GM23338 (cell line): ENCODE measurements at regions not wholly inside any gene's neighbourhood (a gene's known extent, or its start where the extent isn't known, plus 50 kb on each side); places are given as distances from the start of the nearest gene placed in this dataset.

Experiments used
- ATAC-seq: fragments of 200-7000 bp; cut with Tn5 transposase; 3 replicates; pipeline ENCODE4 v1.9.1; 2020
- DNase-seq: peaks from one replicate; pipeline ENCODE4 v3.0.0-alpha.2; 2015; ENCODE audit warnings: low spot score
- H2AFZ ChIP-seq: fragments of 200-600 bp; sonication (generic); 2 replicates; pipeline ENCODE4 v1.8.0; 2016; ENCODE audit warnings: antibody characterized with exemption, mild to moderate bottlenecking, moderate library complexity
- H3F3A ChIP-seq: fragments of 200-600 bp; sonication (generic); replicated peaks from 2 replicates; pipeline ENCODE4 v1.8.0; 2017; ENCODE audit warnings: antibody characterized with exemption, mixed run types, low read depth
- H3K27ac ChIP-seq: fragments of 200-600 bp; sonication (generic); 2 replicates; pipeline ENCODE4 v1.6.1; 2016; ENCODE audit warnings: low read depth
- H3K27me3 ChIP-seq: fragments of 200-600 bp; sonication (generic); 2 replicates; pipeline ENCODE4 v1.8.0; 2016; ENCODE audit warnings: mild to moderate bottlenecking, mixed run types, moderate library complexity; ENCODE audit not compliant: insufficient read depth
- H3K36me3 ChIP-seq: fragments of 200-600 bp; sonication (generic); 2 replicates; pipeline ENCODE4 v1.8.0; 2016; ENCODE audit warnings: mild to moderate bottlenecking; ENCODE audit not compliant: insufficient read depth
- H3K4me1 ChIP-seq: fragments of 200-600 bp; sonication (generic); 2 replicates; pipeline ENCODE4 v1.8.0; 2016; ENCODE audit warnings: mild to moderate bottlenecking, moderate library complexity; ENCODE audit not compliant: insufficient read depth
- H3K4me2 ChIP-seq: fragments of 200-600 bp; sonication (generic); 2 replicates; pipeline ENCODE4 v1.7.1; 2017; ENCODE audit warnings: mixed run types
- H3K4me3 ChIP-seq: fragments of 200-600 bp; sonication (generic); 2 replicates; pipeline ENCODE4 v1.6.1; 2016; ENCODE audit warnings: mixed run types
- H3K79me2 ChIP-seq: fragments of 200-600 bp; sonication (generic); replicated peaks from 2 replicates; pipeline ENCODE4 v1.8.0; 2017; ENCODE audit warnings: mild to moderate bottlenecking; ENCODE audit not compliant: insufficient read depth
- H3K9me2 ChIP-seq: fragments of 200-600 bp; sonication (generic); 2 replicates; pipeline ENCODE4 v1.8.0; 2017; ENCODE audit not compliant: insufficient read depth
- H4K20me1 ChIP-seq: fragments of 200-600 bp; sonication (generic); replicated peaks from 2 replicates; pipeline ENCODE4 v1.8.0; 2017; ENCODE audit warnings: mild to moderate bottlenecking; ENCODE audit not compliant: insufficient read depth
- H3K27ac Mint-ChIP-seq: 2 replicates; pipeline ENCODE4 v1.8.0; 2020; ENCODE audit warnings: inconsistent platforms, mild to moderate bottlenecking, moderate library complexity, mixed read lengths
- H3K27me3 Mint-ChIP-seq: 3 replicates; pipeline ENCODE4 v1.8.0; 2022; ENCODE audit warnings: low read depth, mild to moderate bottlenecking, moderate library complexity, mixed read lengths, inconsistent platforms; ENCODE audit not compliant: insufficient read depth, poor library complexity
- H3K36me3 Mint-ChIP-seq: 3 replicates; pipeline ENCODE4 v1.8.0; 2021; ENCODE audit warnings: low read depth, mild to moderate bottlenecking, inconsistent platforms, moderate library complexity, mixed read lengths
- H3K4me1 Mint-ChIP-seq: 3 replicates; pipeline ENCODE4 v1.8.0; 2020; ENCODE audit warnings: mild to moderate bottlenecking, inconsistent platforms, mixed read lengths
- H3K4me3 Mint-ChIP-seq: 3 replicates; pipeline ENCODE4 v1.8.0; 2021; ENCODE audit warnings: moderate library complexity, mild to moderate bottlenecking, inconsistent platforms, mixed read lengths
- H3K9me3 Mint-ChIP-seq: 3 replicates; pipeline ENCODE4 v1.8.0; 2020; ENCODE audit warnings: moderate library complexity, mild to moderate bottlenecking, inconsistent platforms, mixed read lengths
- CREB1 ChIP-seq: fragments of 250-450 bp; sonication (Bioruptor Pico); IDR thresholded peaks from 2 replicates; pipeline ENCODE4 v1.5.0; 2020; ENCODE audit warnings: low read depth, mild to moderate bottlenecking, moderate library complexity
- ETS1 ChIP-seq: IDR thresholded peaks from 2 replicates; pipeline ENCODE4 v1.6.1; 2016; ENCODE audit warnings: antibody characterized with exemption
- EZH2phosphoT487 ChIP-seq: fragments of 200-600 bp; sonication (generic); IDR thresholded peaks from one replicate; pipeline ENCODE4 v1.8.1; 2018; ENCODE audit warnings: antibody characterized with exemption; ENCODE audit not compliant: unreplicated experiment
- JUNB ChIP-seq: IDR thresholded peaks from one replicate; pipeline ENCODE4 v1.6.1; 2016; ENCODE audit warnings: antibody characterized with exemption; ENCODE audit not compliant: unreplicated experiment
- NANOG ChIP-seq: IDR thresholded peaks from 2 replicates; pipeline ENCODE4 v1.6.1; 2016; ENCODE audit warnings: antibody characterized with exemption, borderline replicate concordance
- POLR2AphosphoS5 ChIP-seq: IDR thresholded peaks from 2 replicates; pipeline ENCODE4 v1.6.1; 2016; ENCODE audit warnings: antibody characterized with exemption, low read depth
- REST ChIP-seq: IDR thresholded peaks from one replicate; pipeline ENCODE4 v1.6.1; 2018; ENCODE audit warnings: antibody characterized with exemption; ENCODE audit not compliant: unreplicated experiment
- STAT1 ChIP-seq: IDR thresholded peaks from one replicate; pipeline ENCODE4 v1.6.1; 2016; ENCODE audit warnings: antibody characterized with exemption; ENCODE audit not compliant: unreplicated experiment
- ZNF114 ChIP-seq: fragments of 250-450 bp; sonication (Bioruptor Pico); IDR thresholded peaks from 2 replicates; pipeline ENCODE4 v1.5.0; 2020; ENCODE audit warnings: mild to moderate bottlenecking, moderate library complexity
- ZNF331 ChIP-seq: fragments of 250-450 bp; sonication (Bioruptor Pico); IDR thresholded peaks from 2 replicates; pipeline ENCODE4 v1.5.0; 2020; ENCODE audit warnings: low read depth, mild to moderate bottlenecking, moderate library complexity
- TF ChIP-seq, protein P1 (sequence below), 2 experiments: fragments of 200-600 bp in 1 of 2; sonication (generic) in 1 of 2; conservative IDR thresholded peaks; 2 replicates each; pipeline versions ENCODE4 v1.5.1 to v1.6.1; 2016 to 2017; ENCODE audit warnings: antibody characterized with exemption in 2 of 2, low read depth in 2 of 2, mild to moderate bottlenecking in 2 of 2, moderate library complexity in 1 of 2

DNA sequence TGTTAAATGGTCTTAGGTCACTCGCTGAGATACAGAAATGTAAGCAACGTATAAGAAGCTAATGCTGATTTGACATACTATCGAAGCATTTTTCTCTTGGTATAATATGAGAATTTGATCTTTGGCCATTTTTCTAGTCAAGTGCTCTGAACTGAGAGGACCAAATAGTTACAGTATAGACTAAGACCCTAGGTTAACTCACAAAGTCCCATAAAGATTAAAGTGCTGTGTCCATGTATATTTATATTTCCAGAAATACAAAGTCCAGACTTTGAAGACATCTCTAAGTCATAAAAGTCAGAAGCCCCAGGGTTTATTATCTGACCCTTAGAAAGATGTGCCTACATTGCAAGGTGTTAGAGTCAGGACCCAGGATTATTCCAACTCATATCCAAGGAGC lies 752.4 kb upstream of the COX7C start (continued):
- TF ChIP-seq EZH2phosphoT487 (no peak), POLR2AphosphoS5 (no peak), REST (no peak), ETS1 (no peak), ZNF331 (CRISPR knock-in tag) (no peak), NANOG (no peak), STAT1 (no peak), CREB1 (CRISPR knock-in tag) (no peak), ZNF114 (CRISPR knock-in tag) (no peak)
- TF ChIP-seq, protein P1, sequence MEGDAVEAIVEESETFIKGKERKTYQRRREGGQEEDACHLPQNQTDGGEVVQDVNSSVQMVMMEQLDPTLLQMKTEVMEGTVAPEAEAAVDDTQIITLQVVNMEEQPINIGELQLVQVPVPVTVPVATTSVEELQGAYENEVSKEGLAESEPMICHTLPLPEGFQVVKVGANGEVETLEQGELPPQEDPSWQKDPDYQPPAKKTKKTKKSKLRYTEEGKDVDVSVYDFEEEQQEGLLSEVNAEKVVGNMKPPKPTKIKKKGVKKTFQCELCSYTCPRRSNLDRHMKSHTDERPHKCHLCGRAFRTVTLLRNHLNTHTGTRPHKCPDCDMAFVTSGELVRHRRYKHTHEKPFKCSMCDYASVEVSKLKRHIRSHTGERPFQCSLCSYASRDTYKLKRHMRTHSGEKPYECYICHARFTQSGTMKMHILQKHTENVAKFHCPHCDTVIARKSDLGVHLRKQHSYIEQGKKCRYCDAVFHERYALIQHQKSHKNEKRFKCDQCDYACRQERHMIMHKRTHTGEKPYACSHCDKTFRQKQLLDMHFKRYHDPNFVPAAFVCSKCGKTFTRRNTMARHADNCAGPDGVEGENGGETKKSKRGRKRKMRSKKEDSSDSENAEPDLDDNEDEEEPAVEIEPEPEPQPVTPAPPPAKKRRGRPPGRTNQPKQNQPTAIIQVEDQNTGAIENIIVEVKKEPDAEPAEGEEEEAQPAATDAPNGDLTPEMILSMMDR (conservative IDR thresholded peaks at IDR 0.05; ENCODE audit: low read depth in 2 of 2): no peak

DNA sequence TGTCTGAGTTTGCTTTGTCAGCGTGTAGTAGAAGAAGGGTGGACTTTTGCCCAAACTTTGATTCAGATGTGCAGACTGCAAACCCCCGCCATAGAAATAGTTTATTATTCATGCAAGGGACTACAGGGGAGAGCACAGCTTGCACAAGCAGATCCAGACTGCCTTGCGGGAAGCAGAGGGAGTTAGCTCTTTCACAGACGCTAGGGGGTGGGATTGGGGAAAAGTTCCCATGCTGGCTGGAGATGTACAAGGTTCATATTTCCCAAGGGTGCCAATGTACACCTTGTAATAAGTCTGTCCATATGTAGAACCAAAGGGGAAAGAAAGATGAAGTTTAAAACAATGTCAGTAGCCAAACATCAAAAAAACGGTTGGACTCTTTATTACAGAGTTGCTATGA lies 749.7 kb upstream of the COX7C start:
- no peaks in the 10 kb centered on the region for H3K4me1 ChIP-seq
- Mint-ChIP-seq H3K27ac (no peak overlapping the region), H3K36me3 (no peaks in the 10 kb centered on the region), H3K9me3 (no peaks in the 10 kb centered on the region), H3K4me3 (no peak overlapping the region), H3K27me3 (no peaks in the 10 kb centered on the region), H3K4me1 (no peaks in the 10 kb centered on the region)
- no peaks in the 10 kb centered on the region for H4K20me1 ChIP-seq
- ATAC-seq (no peak), DNase-seq (no peak)
- no peaks in the 10 kb centered on the region for H3F3A ChIP-seq
- no peak overlapping the region for H3K27ac ChIP-seq
- H3K9me2 ChIP-seq: peaks cover 4% of the 10 kb centered on the region; the same call in 1 of the 2 replicates
- no peaks in the 10 kb centered on the region for H3K27me3 ChIP-seq
- H3K36me3 ChIP-seq: no peaks in the 10 kb centered on the region
- no peak overlapping the region for H3K4me3 ChIP-seq
- no peak overlapping the region for H2AFZ ChIP-seq
- no peak overlapping the region for H3K4me2 ChIP-seq
- no peaks in the 10 kb centered on the region for H3K79me2 ChIP-seq
- TF ChIP-seq ZNF331 (CRISPR knock-in tag) (no peak), REST (no peak), STAT1 (no peak), JUNB (no peak)
- TF ChIP-seq, protein P1 (conservative IDR thresholded peaks at IDR 0.05; ENCODE audit: low read depth in 2 of 2): 0 out of 4 replicates have a peak, but pooled peaks of 1 of the 2 experiments have one; percentile 3
